Natural killer cell (primary cell): ENCODE measurements at regions not wholly inside any gene's neighbourhood (a gene's known extent, or its start where the extent isn't known, plus 50 kb on each side); places are given as distances from the start of the nearest gene placed in this dataset.

Source experiments
- ATAC-seq, 3 donors: fragments of 150-1000 bp in 2 of 3; fragments of 200-7000 bp in 1 of 3; cut with Tn5 transposase; 1 replicate in 1 of 3; 2 replicates in 2 of 3; pipeline ENCODE4 v1.10.0; 2021; ENCODE audit warnings: mild to moderate bottlenecking in 2 of 3, moderate library complexity in 2 of 3
- DNase-seq, 2 donors: peaks; one replicate each; pipeline versions ENCODE4 v3.0.0 to v3.0.0-alpha.2; 2013 to 2021; ENCODE audit warnings: mixed read lengths in 1 of 2
- H3K27ac ChIP-seq: one replicate; pipeline ENCODE4 v1.5.1; 2013; ENCODE audit warnings: mild to moderate bottlenecking, low read length
- H3K27me3 ChIP-seq: one replicate; pipeline ENCODE4 v1.6.1; 2013; ENCODE audit warnings: low read length; ENCODE audit not compliant: control insufficient read depth, insufficient read depth
- H3K36me3 ChIP-seq: one replicate; pipeline ENCODE4 v1.6.1; 2013; ENCODE audit warnings: low read length; ENCODE audit not compliant: control insufficient read depth, insufficient read depth
- H3K4me1 ChIP-seq: one replicate; pipeline ENCODE4 v1.6.1; 2013; ENCODE audit warnings: low read length; ENCODE audit not compliant: control insufficient read depth, insufficient read depth
- H3K4me3 ChIP-seq: one replicate; pipeline ENCODE4 v1.5.1; 2013; ENCODE audit warnings: low read length
- H3K9me3 ChIP-seq: one replicate; pipeline ENCODE4 v1.6.1; 2013; ENCODE audit warnings: low read length; ENCODE audit not compliant: control insufficient read depth, insufficient read depth
- H3K27ac Mint-ChIP-seq, 2 donors: one replicate each; pipeline ENCODE4 v1.8.0; 2022; ENCODE audit warnings: mild to moderate bottlenecking in 2 of 2, mixed read lengths in 2 of 2, moderate library complexity in 1 of 2
- H3K27me3 Mint-ChIP-seq, 2 donors: one replicate each; pipeline ENCODE4 v1.8.0; 2022; ENCODE audit warnings: low read depth in 2 of 2, mixed read lengths in 2 of 2
- H3K36me3 Mint-ChIP-seq: one replicate; pipeline ENCODE4 v1.8.0; 2022; ENCODE audit warnings: mixed read lengths
- H3K4me1 Mint-ChIP-seq, 2 donors: one replicate each; pipeline ENCODE4 v1.8.0; 2022; ENCODE audit warnings: mixed read lengths in 2 of 2
- H3K4me3 Mint-ChIP-seq: one replicate; pipeline ENCODE4 v1.8.0; 2022; ENCODE audit warnings: mild to moderate bottlenecking, moderate library complexity, mixed read lengths
- H3K9me3 Mint-ChIP-seq, 2 donors: one replicate each; pipeline ENCODE4 v1.8.0; 2022; ENCODE audit warnings: mixed read lengths in 2 of 2
- WGBS: methylation state at CpG from one replicate; pipeline ENCODE4 v1.1.7; 2013; ENCODE audit warnings: missing lambda C conversion rate; ENCODE audit not compliant: insufficient coverage; 5-methylcytosine and 5-hydroxymethylcytosine counted together
- intact Hi-C: fragments of 100-400 bp; cut with micrococcal nuclease; formaldehyde crosslinking; loops from one replicate; pipeline ENCODE4 v1.14.2; 2022
- TF ChIP-seq, protein P1 (sequence below): fragments of 200-600 bp; IDR thresholded peaks from one replicate; pipeline ENCODE4 v1.8.0; 2022; ENCODE audit warnings: antibody characterized with exemption

DNA sequence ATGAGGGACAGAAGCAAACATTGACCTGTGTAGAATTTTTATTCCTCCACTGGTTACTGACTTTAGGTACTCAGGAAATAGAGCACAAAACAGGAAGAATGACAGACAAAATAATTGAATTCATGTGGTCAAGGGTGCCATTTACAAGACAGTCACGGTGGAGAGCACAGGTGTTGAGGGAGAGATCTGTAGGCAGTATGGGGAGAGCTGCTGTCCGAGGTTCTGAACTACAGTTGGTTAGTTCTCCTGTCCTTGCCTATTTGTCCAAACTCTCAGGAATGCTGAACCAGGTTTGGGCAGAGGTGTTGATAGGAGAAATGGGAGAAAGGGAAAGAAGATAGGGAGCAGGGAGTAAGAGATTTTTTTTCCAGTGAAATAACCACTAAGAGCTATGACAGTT lies 178.5 kb upstream of the ZBTB20 start:
- no peaks in the 10 kb centered on the region for H3K4me1 ChIP-seq
- H3K9me3 ChIP-seq: no peaks in the 10 kb centered on the region
- DNase-seq: peak in 1 of 2 donors; percentile 5
- Mint-ChIP-seq H3K9me3 (peaks cover 4 to 9% of the 10 kb centered on the region in 2 donors), H3K36me3 (no peaks in the 10 kb centered on the region), H3K27ac (no peak overlapping the region), H3K27me3 (no peaks in the 10 kb centered on the region), H3K4me3 (no peak overlapping the region), H3K4me1 (no peaks in the 10 kb centered on the region)
- no peaks in the 10 kb centered on the region for H3K36me3 ChIP-seq
- 24% methylated on average over 2 of the region's 2 CpGs for WGBS
- no peak overlapping the region for H3K4me3 ChIP-seq
- TF ChIP-seq, protein P1, sequence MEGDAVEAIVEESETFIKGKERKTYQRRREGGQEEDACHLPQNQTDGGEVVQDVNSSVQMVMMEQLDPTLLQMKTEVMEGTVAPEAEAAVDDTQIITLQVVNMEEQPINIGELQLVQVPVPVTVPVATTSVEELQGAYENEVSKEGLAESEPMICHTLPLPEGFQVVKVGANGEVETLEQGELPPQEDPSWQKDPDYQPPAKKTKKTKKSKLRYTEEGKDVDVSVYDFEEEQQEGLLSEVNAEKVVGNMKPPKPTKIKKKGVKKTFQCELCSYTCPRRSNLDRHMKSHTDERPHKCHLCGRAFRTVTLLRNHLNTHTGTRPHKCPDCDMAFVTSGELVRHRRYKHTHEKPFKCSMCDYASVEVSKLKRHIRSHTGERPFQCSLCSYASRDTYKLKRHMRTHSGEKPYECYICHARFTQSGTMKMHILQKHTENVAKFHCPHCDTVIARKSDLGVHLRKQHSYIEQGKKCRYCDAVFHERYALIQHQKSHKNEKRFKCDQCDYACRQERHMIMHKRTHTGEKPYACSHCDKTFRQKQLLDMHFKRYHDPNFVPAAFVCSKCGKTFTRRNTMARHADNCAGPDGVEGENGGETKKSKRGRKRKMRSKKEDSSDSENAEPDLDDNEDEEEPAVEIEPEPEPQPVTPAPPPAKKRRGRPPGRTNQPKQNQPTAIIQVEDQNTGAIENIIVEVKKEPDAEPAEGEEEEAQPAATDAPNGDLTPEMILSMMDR: no peak
- intact Hi-C loops: no loop called here
- ATAC-seq: no peak
- no peak overlapping the region for H3K27ac ChIP-seq
- H3K27me3 ChIP-seq: no peaks in the 10 kb centered on the region

DNA sequence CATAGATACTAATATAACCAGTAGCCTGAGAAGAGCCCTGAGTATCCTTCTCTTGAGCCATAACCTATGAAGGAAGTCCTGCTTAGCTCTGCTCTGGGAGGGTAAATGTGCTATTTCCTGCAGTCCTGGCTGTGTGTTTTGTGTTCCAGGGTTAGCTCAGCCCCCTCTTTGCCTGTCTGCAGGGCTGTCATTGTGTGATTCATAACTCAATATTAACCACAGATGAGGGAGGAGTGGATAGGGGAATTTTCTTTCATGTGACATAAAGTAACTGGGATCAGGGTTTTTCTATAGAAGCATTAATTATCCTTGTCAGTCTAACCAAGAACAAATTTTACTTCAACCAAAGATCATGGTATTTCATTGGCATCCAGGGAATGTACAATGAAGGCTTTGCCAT lies 183.3 kb upstream of the ZBTB20 start:
- no peaks in the 10 kb centered on the region for H3K9me3 ChIP-seq
- Mint-ChIP-seq H3K4me3 (no peak overlapping the region), H3K36me3 (no peaks in the 10 kb centered on the region), H3K27ac (no peak overlapping the region), H3K9me3 (peaks cover 3 to 5% of the 10 kb centered on the region in 2 donors), H3K4me1 (no peaks in the 10 kb centered on the region), H3K27me3 (no peaks in the 10 kb centered on the region)
- H3K4me3 ChIP-seq: no peak overlapping the region
- ATAC-seq (no peak), DNase-seq (no peak)
- no peaks in the 10 kb centered on the region for H3K27me3 ChIP-seq
- no peaks in the 10 kb centered on the region for H3K4me1 ChIP-seq
- TF ChIP-seq, protein P1: no peak
- intact Hi-C loops: no loop called here
- H3K36me3 ChIP-seq: no peaks in the 10 kb centered on the region
- H3K27ac ChIP-seq: no peak overlapping the region

DNA sequence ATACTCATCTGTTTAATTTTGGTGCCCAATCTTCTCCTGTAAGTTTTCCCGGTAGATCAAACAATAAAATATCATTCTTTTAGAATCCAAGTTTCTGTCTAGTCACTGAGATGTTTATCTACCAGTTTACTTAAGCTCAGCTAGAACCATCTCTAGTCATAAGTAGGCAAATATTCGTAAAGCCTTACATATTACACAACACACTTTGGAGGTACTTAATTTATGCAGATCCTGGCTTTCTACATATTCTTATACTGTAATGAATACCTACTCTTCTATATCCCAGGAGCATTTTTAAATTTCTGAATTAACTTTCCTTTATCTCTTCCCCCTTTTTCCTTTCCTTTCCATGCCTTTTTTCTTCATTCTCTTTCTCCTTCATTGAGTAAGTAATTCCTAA lies 185.9 kb upstream of the ZBTB20 start:
- no peaks in the 10 kb centered on the region for H3K36me3 Mint-ChIP-seq

DNA sequence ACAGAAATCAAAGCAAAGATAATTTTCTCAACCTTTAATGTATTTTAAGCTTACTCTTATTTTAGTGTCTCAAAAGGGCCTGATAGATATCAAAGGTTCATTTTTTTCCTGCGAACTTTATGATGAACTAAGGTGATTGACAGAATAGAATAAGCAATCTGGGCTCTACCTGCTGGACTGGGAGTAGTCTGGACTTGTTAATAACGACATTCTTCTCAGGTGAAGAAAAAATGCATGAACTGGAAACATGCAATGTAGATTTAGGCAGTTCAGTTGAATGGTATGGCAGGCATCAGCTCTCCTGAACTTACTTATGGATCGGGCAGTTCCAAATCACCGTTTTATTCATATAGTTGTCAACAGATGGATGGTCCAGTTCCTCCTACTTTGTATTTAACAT lies 189.7 kb upstream of the ZBTB20 start:
- WGBS: 81% methylated on average over 4 of the region's 4 CpGs
- TF ChIP-seq, protein P1: no peak
- Histone ChIP-seq H3K27me3 (no peaks in the 10 kb centered on the region), H3K4me1 (no peaks in the 10 kb centered on the region), H3K9me3 (no peaks in the 10 kb centered on the region), H3K27ac (no peak overlapping the region), H3K4me3 (no peak overlapping the region), H3K36me3 (no peaks in the 10 kb centered on the region)
- H3K36me3 Mint-ChIP-seq: no peaks in the 10 kb centered on the region
- no peak overlapping the region for H3K27ac Mint-ChIP-seq
- intact Hi-C loops: no loop called here
- H3K4me1 Mint-ChIP-seq: no peaks in the 10 kb centered on the region
- H3K9me3 Mint-ChIP-seq: peaks cover 0 to 2% of the 10 kb centered on the region in 2 donors
- no peaks in the 10 kb centered on the region for H3K27me3 Mint-ChIP-seq
- H3K4me3 Mint-ChIP-seq: no peak overlapping the region
- no peak for ATAC-seq
- DNase-seq: no peak

More for the DNA sequence above, 185.9 kb upstream of the ZBTB20 start:
- DNase-seq (no peak), ATAC-seq (no peak)
- Histone ChIP-seq H3K4me1 (no peaks in the 10 kb centered on the region), H3K9me3 (no peaks in the 10 kb centered on the region), H3K27ac (no peak overlapping the region), H3K4me3 (no peak overlapping the region), H3K36me3 (no peaks in the 10 kb centered on the region), H3K27me3 (no peaks in the 10 kb centered on the region)
- H3K4me1 Mint-ChIP-seq: no peaks in the 10 kb centered on the region
- no peak overlapping the region for H3K27ac Mint-ChIP-seq
- TF ChIP-seq, protein P1: no peak
- WGBS: 89% methylated on average over 2 of the region's 2 CpGs
- no peak overlapping the region for H3K4me3 Mint-ChIP-seq
- no peaks in the 10 kb centered on the region for H3K27me3 Mint-ChIP-seq
- intact Hi-C loops: no loop called here
- peaks cover 0 to 2% of the 10 kb centered on the region in 2 donors for H3K9me3 Mint-ChIP-seq
